AG04450 (cell line): ENCODE measurements at regions not wholly inside any gene's neighbourhood (a gene's known extent, or its start where the extent isn't known, plus 50 kb on each side); places are given as distances from the start of the nearest gene placed in this dataset.
"Not testable (repeated sequence)": the region's sequence is repeated elsewhere in the genome, so short reads cannot be mapped to it uniquely, and the experiment has no call there.

Source experiments
- CTCF ChIA-PET: fragments of 300-600, 350-600 bp; formaldehyde crosslinking; extraction: SDS; loops from one replicate; lab custom pipeline; 2022; ENCODE audit warnings: antibody characterized with exemption, inconsistent platforms; lab: Charles Lee
- POLR2A ChIA-PET: fragments of 350-600 bp; formaldehyde crosslinking; extraction: SDS; loops from one replicate; lab custom pipeline; 2021; ENCODE audit warnings: antibody characterized with exemption, inconsistent platforms; lab: Yijun Ruan, JAX
- DNase-seq: peaks from one replicate; pipeline ENCODE4 v3.0.0-alpha.2; 2011; ENCODE audit warnings: low read depth, low spot score
- H3K27ac ChIP-seq: one replicate; pipeline ENCODE4 v1.5.1; 2012; ENCODE audit warnings: low read depth, low read length, control low read depth
- H3K27me3 ChIP-seq: one replicate; pipeline ENCODE4 v1.6.0; 2012; ENCODE audit warnings: low read length; ENCODE audit not compliant: control insufficient read depth, insufficient read depth
- H3K4me3 ChIP-seq: 2 replicates; pipeline ENCODE4 v1.5.1; 2011; ENCODE audit warnings: mild to moderate bottlenecking, low read depth, low read length, control low read depth
- H3K9me3 ChIP-seq: 2 replicates; pipeline ENCODE4 v1.5.1; 2012; ENCODE audit warnings: low read length; ENCODE audit not compliant: control insufficient read depth, insufficient read depth
- CTCF ChIP-seq: IDR thresholded peaks from 2 replicates; pipeline ENCODE4 v1.5.1; 2011; ENCODE audit warnings: low read depth, low read length, control low read depth, inconsistent platforms

DNA sequence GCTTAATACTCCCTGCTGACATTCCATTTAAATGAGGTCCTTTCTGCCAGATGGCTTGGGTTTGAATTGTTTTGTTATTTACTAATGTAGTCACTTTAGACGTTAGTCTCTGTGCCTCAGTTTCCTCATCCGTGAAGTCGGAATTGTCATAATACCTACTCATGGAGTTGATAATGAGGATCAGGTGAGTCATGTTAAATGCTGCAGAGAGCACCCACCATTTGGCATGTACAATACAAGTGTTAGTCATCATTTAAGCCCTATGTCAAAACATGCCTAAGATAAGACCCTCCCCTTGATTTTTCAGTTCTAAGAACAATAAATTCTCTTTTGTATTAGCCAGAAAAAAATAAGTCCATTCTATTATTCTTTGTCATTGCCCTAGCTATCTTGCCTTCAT lies 534.8 kb upstream of the HTR2C start:
- ChIA-PET POLR2A (no interaction called here), CTCF (no interaction called here)
- H3K4me3 ChIP-seq: no peak overlapping the region
- H3K27me3 ChIP-seq: no peaks in the 10 kb centered on the region
- H3K9me3 ChIP-seq: no peaks in the 10 kb centered on the region; the same call in 1 of the 2 replicates
- TF ChIP-seq CTCF: no peak
- DNase-seq: no peak
- H3K27ac ChIP-seq: no peak overlapping the region

DNA sequence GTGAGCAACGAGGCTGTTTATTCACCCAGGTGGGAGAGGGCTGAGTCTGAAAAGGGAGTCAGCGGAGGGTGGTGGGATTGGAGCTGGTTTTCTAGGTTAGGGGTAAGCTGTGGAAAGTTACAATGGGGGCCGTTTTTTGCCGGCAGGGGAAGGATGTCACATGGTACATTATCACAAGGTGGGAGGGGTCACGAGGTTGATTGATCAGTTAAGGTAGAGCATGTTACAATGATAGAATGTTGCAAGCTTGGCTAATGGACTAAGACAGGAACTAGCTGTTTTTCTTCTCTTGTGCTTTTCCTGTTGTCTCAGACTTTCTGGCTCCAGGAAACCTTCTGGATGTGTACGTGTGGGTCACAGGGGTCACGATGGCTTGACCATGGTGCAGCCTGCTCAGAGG lies 536.3 kb upstream of the HTR2C start:
- CTCF ChIA-PET: no interaction called here

GRCh38 chrX:114046695-114047279 lies 537.1 kb upstream of the HTR2C start:
- Histone ChIP-seq H3K27ac (no peak overlapping the region), H3K4me3 (no peak overlapping the region), H3K9me3 (no peaks in the 10 kb centered on the region; the same call in 1 of the 2 replicates), H3K27me3 (no peaks in the 10 kb centered on the region)
- DNase-seq: no peak
- ChIA-PET POLR2A (no interaction called here), CTCF (no interaction called here)
- TF ChIP-seq CTCF: no peak

More for the DNA sequence above, 536.3 kb upstream of the HTR2C start:
- POLR2A ChIA-PET: no interaction called here
- no peak for TF ChIP-seq CTCF
- no peak for DNase-seq
- Histone ChIP-seq H3K9me3 (no peaks in the 10 kb centered on the region; the same call in 1 of the 2 replicates), H3K4me3 (no peak overlapping the region), H3K27ac (no peak overlapping the region), H3K27me3 (no peaks in the 10 kb centered on the region)

DNA sequence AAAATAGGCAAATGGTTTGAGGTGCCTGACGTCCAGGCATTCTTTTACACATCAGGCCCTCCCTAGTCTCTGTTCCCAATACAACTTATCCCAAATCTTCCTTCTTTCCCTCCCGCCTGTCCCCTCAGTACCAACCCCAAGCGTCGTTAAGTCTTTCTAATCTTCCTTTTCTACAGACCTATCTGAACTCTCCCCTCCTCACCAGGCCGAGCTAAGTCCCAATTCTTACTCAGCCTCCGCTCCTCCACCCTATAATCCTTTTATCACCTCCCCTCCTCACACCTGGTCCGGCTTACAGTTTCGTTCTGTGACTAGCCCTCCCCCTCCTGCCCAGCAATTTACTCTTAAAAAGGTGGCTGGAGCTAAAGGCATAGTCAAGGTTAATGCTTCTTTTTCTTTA lies 542.4 kb upstream of the HTR2C start:
- H3K9me3 ChIP-seq, DNase-seq, H3K27ac ChIP-seq, H3K27me3 ChIP-seq, H3K4me3 ChIP-seq, POLR2A ChIA-PET, CTCF ChIA-PET: not testable (repeated sequence)

GRCh38 chrX:114040661-114041269 lies 543.1 kb upstream of the HTR2C start:
- H3K4me3 ChIP-seq, POLR2A ChIA-PET: not testable (repeated sequence)

GRCh38 chrX:114040111-114040510 lies 543.8 kb upstream of the HTR2C start:
- H3K4me3 ChIP-seq, POLR2A ChIA-PET, H3K9me3 ChIP-seq, H3K27me3 ChIP-seq, DNase-seq, CTCF ChIA-PET, H3K27ac ChIP-seq: not testable (repeated sequence)

More at GRCh38 chrX:114040661-114041269, 543.1 kb upstream of the HTR2C start:
- H3K27me3 ChIP-seq, CTCF ChIA-PET, H3K9me3 ChIP-seq, H3K27ac ChIP-seq, DNase-seq: not testable (repeated sequence)
